Activated naive CD4-positive, alpha-beta T cell treated with anti-CD3 and anti-CD28 coated beads, Interleukin-2, amount 50 U/mL, for 24 hours (primary cell): ENCODE measurements at regions not wholly inside any gene's neighbourhood (a gene's known extent, or its start where the extent isn't known, plus 50 kb on each side); places are given as distances from the start of the nearest gene placed in this dataset.

Source experiments
- H3K27ac Mint-ChIP-seq: one replicate; pipeline ENCODE4 v1.8.0; 2021; ENCODE audit warnings: mild to moderate bottlenecking, mixed read lengths
- H3K27me3 Mint-ChIP-seq: one replicate; pipeline ENCODE4 v1.8.0; 2021; ENCODE audit warnings: mixed read lengths
- H3K36me3 Mint-ChIP-seq: one replicate; pipeline ENCODE4 v1.8.0; 2021; ENCODE audit warnings: mixed read lengths
- H3K4me1 Mint-ChIP-seq: one replicate; pipeline ENCODE4 v1.8.0; 2021; ENCODE audit warnings: mixed read lengths
- H3K4me3 Mint-ChIP-seq: one replicate; pipeline ENCODE4 v1.8.0; 2021; ENCODE audit warnings: mild to moderate bottlenecking, mixed read lengths
- H3K9me3 Mint-ChIP-seq: one replicate; pipeline ENCODE4 v1.8.0; 2021; ENCODE audit warnings: mixed read lengths

GRCh38 chr5:82605441-82605973, 327.4 kb upstream of the RPS23 start:
- H3K36me3 Mint-ChIP-seq: no peaks in the 10 kb centered on the region
- peaks cover 6% of the 10 kb centered on the region for H3K9me3 Mint-ChIP-seq
- H3K4me3 Mint-ChIP-seq: no peak overlapping the region
- peaks cover 6% of the 10 kb centered on the region for H3K27me3 Mint-ChIP-seq
- no peaks in the 10 kb centered on the region for H3K4me1 Mint-ChIP-seq
- H3K27ac Mint-ChIP-seq: no peak overlapping the region

GRCh38 chr5:82603033-82603987, 325.2 kb upstream of the RPS23 start:
- peaks cover 6% of the 10 kb centered on the region for H3K9me3 Mint-ChIP-seq
- no peaks in the 10 kb centered on the region for H3K36me3 Mint-ChIP-seq
- no peak overlapping the region for H3K27ac Mint-ChIP-seq
- H3K4me3 Mint-ChIP-seq: no peak overlapping the region
- H3K27me3 Mint-ChIP-seq: peaks cover 6% of the 10 kb centered on the region
- no peaks in the 10 kb centered on the region for H3K4me1 Mint-ChIP-seq

GRCh38 chr5:82601861-82602260, 323.7 kb upstream of the RPS23 start:
- Mint-ChIP-seq H3K9me3 (no peaks in the 10 kb centered on the region), H3K4me1 (no peaks in the 10 kb centered on the region), H3K36me3 (no peaks in the 10 kb centered on the region), H3K27ac (no peak overlapping the region), H3K27me3 (peaks cover 6% of the 10 kb centered on the region), H3K4me3 (no peak overlapping the region)

- Mint-ChIP-seq H3K9me3 (no peaks in the 10 kb centered on the region), H3K4me1 (no peaks in the 10 kb centered on the region), H3K27me3 (peaks cover 6% of the 10 kb centered on the region), H3K4me3 (no peak overlapping the region), H3K27ac (no peak overlapping the region), H3K36me3 (no peaks in the 10 kb centered on the region)
Observed at GRCh38 chr5:82601077-82601476, 322.9 kb upstream of the RPS23 start.

- H3K4me1 Mint-ChIP-seq: no peaks in the 10 kb centered on the region
- H3K4me3 Mint-ChIP-seq: no peak overlapping the region
- H3K36me3 Mint-ChIP-seq: no peaks in the 10 kb centered on the region
- peaks cover 9% of the 10 kb centered on the region for H3K27me3 Mint-ChIP-seq
- no peak overlapping the region for H3K27ac Mint-ChIP-seq
- no peaks in the 10 kb centered on the region for H3K9me3 Mint-ChIP-seq
Observed at GRCh38 chr5:82599692-82600091, 321.5 kb upstream of the RPS23 start.

- Mint-ChIP-seq H3K36me3 (no peaks in the 10 kb centered on the region), H3K9me3 (no peaks in the 10 kb centered on the region), H3K27ac (no peak overlapping the region), H3K4me1 (no peaks in the 10 kb centered on the region), H3K4me3 (no peak overlapping the region), H3K27me3 (peaks cover 9% of the 10 kb centered on the region)
Observed at GRCh38 chr5:82599030-82599429, 320.9 kb upstream of the RPS23 start.

GRCh38 chr5:82597437-82597836, 319.3 kb upstream of the RPS23 start:
- Mint-ChIP-seq H3K4me3 (no peak overlapping the region), H3K27ac (no peak overlapping the region), H3K9me3 (no peaks in the 10 kb centered on the region), H3K4me1 (no peaks in the 10 kb centered on the region), H3K36me3 (no peaks in the 10 kb centered on the region), H3K27me3 (peaks cover 13% of the 10 kb centered on the region)

- H3K4me3 Mint-ChIP-seq: no peak overlapping the region
- no peak overlapping the region for H3K27ac Mint-ChIP-seq
- H3K36me3 Mint-ChIP-seq: no peaks in the 10 kb centered on the region
- H3K27me3 Mint-ChIP-seq: peaks cover 12% of the 10 kb centered on the region
- no peaks in the 10 kb centered on the region for H3K9me3 Mint-ChIP-seq
- no peaks in the 10 kb centered on the region for H3K4me1 Mint-ChIP-seq
Observed at GRCh38 chr5:82596451-82596850, 318.3 kb upstream of the RPS23 start.

GRCh38 chr5:82595113-82595512, 317.0 kb upstream of the RPS23 start:
- Mint-ChIP-seq H3K27me3 (peaks cover 8% of the 10 kb centered on the region), H3K4me3 (no peak overlapping the region), H3K36me3 (no peaks in the 10 kb centered on the region), H3K27ac (no peak overlapping the region), H3K9me3 (peaks cover 9% of the 10 kb centered on the region), H3K4me1 (no peaks in the 10 kb centered on the region)

- Mint-ChIP-seq H3K4me1 (no peaks in the 10 kb centered on the region), H3K27me3 (peaks cover 8% of the 10 kb centered on the region), H3K36me3 (no peaks in the 10 kb centered on the region), H3K9me3 (peaks cover 11% of the 10 kb centered on the region), H3K27ac (no peak overlapping the region), H3K4me3 (no peak overlapping the region)
Observed at GRCh38 chr5:82594097-82594496, 315.9 kb upstream of the RPS23 start.

- Mint-ChIP-seq H3K27ac (no peak overlapping the region), H3K36me3 (no peaks in the 10 kb centered on the region), H3K4me3 (no peak overlapping the region), H3K4me1 (no peaks in the 10 kb centered on the region), H3K9me3 (peaks cover 11% of the 10 kb centered on the region), H3K27me3 (peaks cover 8% of the 10 kb centered on the region)
Observed at GRCh38 chr5:82593481-82593880, 315.3 kb upstream of the RPS23 start.

- Mint-ChIP-seq H3K9me3 (peaks cover 11% of the 10 kb centered on the region), H3K27ac (no peak overlapping the region), H3K4me1 (no peaks in the 10 kb centered on the region), H3K27me3 (peaks cover 8% of the 10 kb centered on the region), H3K4me3 (no peak overlapping the region), H3K36me3 (no peaks in the 10 kb centered on the region)
Observed at GRCh38 chr5:82591021-82591515, 312.9 kb upstream of the RPS23 start.

GRCh38 chr5:82590112-82590511, 312.0 kb upstream of the RPS23 start:
- Mint-ChIP-seq H3K4me3 (no peak overlapping the region), H3K36me3 (no peaks in the 10 kb centered on the region), H3K9me3 (peaks cover 11% of the 10 kb centered on the region), H3K27ac (no peak overlapping the region), H3K27me3 (peaks cover 5% of the 10 kb centered on the region), H3K4me1 (no peaks in the 10 kb centered on the region)

GRCh38 chr5:82586661-82587310, 308.6 kb upstream of the RPS23 start:
- peaks cover 11% of the 10 kb centered on the region for H3K9me3 Mint-ChIP-seq
- no peaks in the 10 kb centered on the region for H3K4me1 Mint-ChIP-seq
- H3K27ac Mint-ChIP-seq: no peak overlapping the region
- H3K4me3 Mint-ChIP-seq: no peak overlapping the region
- peaks cover 1% of the 10 kb centered on the region for H3K27me3 Mint-ChIP-seq
- H3K36me3 Mint-ChIP-seq: no peaks in the 10 kb centered on the region

GRCh38 chr5:82586181-82586580, 308.0 kb upstream of the RPS23 start:
- Mint-ChIP-seq H3K27me3 (no peaks in the 10 kb centered on the region), H3K4me1 (no peaks in the 10 kb centered on the region), H3K9me3 (peaks cover 11% of the 10 kb centered on the region), H3K36me3 (no peaks in the 10 kb centered on the region), H3K27ac (no peak overlapping the region), H3K4me3 (no peak overlapping the region)

GRCh38 chr5:82584631-82585030, 306.5 kb upstream of the RPS23 start:
- H3K4me1 Mint-ChIP-seq: no peaks in the 10 kb centered on the region
- no peaks in the 10 kb centered on the region for H3K36me3 Mint-ChIP-seq
- no peak overlapping the region for H3K4me3 Mint-ChIP-seq
- H3K9me3 Mint-ChIP-seq: no peaks in the 10 kb centered on the region
- H3K27ac Mint-ChIP-seq: no peak overlapping the region
- no peaks in the 10 kb centered on the region for H3K27me3 Mint-ChIP-seq
